ENCODE measurements at regions not wholly inside any gene's neighbourhood (a gene's known extent, or its start where the extent isn't known, plus 50 kb on each side); places are given as distances from the start of the nearest gene placed in this dataset.

GRCh38 chr2:222052934-222053367 is 245.8 kb downstream of the PAX3 start:
- BruUV-seq (replicated peaks) = no TSS peak

More at GRCh38 chr2:222052934-222053367, 245.8 kb downstream of the PAX3 start:
- Histone ChIP-seq H4K20me1 (replicated peaks; ENCODE audit: control insufficient read depth, insufficient read depth, low read length) (no peaks in the 10 kb centered on the region), H3K27me3 (ENCODE audit: control insufficient read depth in 2 of 2, insufficient read depth in 2 of 2, low read length in 2 of 2) (no peaks in the 10 kb centered on the region), H3K36me3 (ENCODE audit: control insufficient read depth, insufficient read depth, low read length) (no peaks in the 10 kb centered on the region), H3K27ac (ENCODE audit: extremely low read depth, low read depth, low read length) (no peak overlapping the region), H3K79me2 (ENCODE audit: control insufficient read depth, insufficient read depth, low read length) (no peaks in the 10 kb centered on the region), H2AFZ (ENCODE audit: low read depth, low read length) (no peak overlapping the region), H3K9me1 (ENCODE audit: control insufficient read depth, insufficient read depth, low read length) (no peaks in the 10 kb centered on the region), H3K4me2 (ENCODE audit: insufficient read depth, low read length) (no peak overlapping the region), H3K4me3 (no peak overlapping the region), H3K4me1 (replicated peaks in 1 of 2; ENCODE audit: control insufficient read depth in 2 of 2, insufficient read depth in 2 of 2, low read length in 2 of 2) (no peaks in the 10 kb centered on the region), H3K9ac (ENCODE audit: insufficient read depth in 1 of 2, low read depth in 2 of 2, low read length in 2 of 2) (no peak overlapping the region), H3K9me3 (replicated peaks; ENCODE audit: control insufficient read depth, insufficient read depth, low read depth, low read length) (no peaks in the 10 kb centered on the region)
- ATAC-seq (no peak), FAIRE-seq (no peak), DNase-seq (ENCODE audit: extremely low read depth in 1 of 4, low spot score in 3 of 4) (no peak)
- ChIA-PET CTCF (ENCODE audit: low intra/inter-chr PET ratio) (no interaction called here), POLR2A (no interaction called here)
- TF ChIP-seq ZNF197 (CRISPR knock-in tag; IDR thresholded peaks at IDR 0.05; ENCODE audit: low read depth) = no peak
- TF ChIP-seq EP400 (IDR thresholded peaks at IDR 0.05) = no peak
- TF ChIP-seq MCM7 (IDR thresholded peaks at IDR 0.05) = no peak
- no peak for TF ChIP-seq ZNF318 (IDR thresholded peaks at IDR 0.05; ENCODE audit: borderline replicate concordance in 1 of 2, low read depth in 1 of 2)
- TF ChIP-seq ELK3 (CRISPR knock-in tag; IDR thresholded peaks at IDR 0.05) = no peak
- no peak for TF ChIP-seq HDAC6 (IDR thresholded peaks at IDR 0.05; ENCODE audit: low read depth, low read length)
- TF ChIP-seq SRF (CRISPR knock-in tag; IDR thresholded peaks at IDR 0.05) = no peak
- TF ChIP-seq HMBOX1 (IDR thresholded peaks at IDR 0.05) = no peak
- TF ChIP-seq PHTF2 (CRISPR knock-in tag; IDR thresholded peaks at IDR 0.05) = no peak
- TF ChIP-seq MEF2A (IDR thresholded peaks at IDR 0.05; ENCODE audit: control insufficient read depth, low read depth, low read length) = no peak
- in situ Hi-C loops (cut with MboI) (no loop called here), intact Hi-C loops (cut with micrococcal nuclease) (no loop called here)
- 0% methylated on average over 6 of the region's 9 CpGs for WGBS (ENCODE audit: insufficient coverage, low coverage, missing lambda C conversion rate)

Data from K562 (cell line).